DND-41 (cell line): ENCODE measurements at regions not wholly inside any gene's neighbourhood (a gene's known extent, or its start where the extent isn't known, plus 50 kb on each side); places are given as distances from the start of the nearest gene placed in this dataset.

Source experiments
- ATAC-seq: fragments of 200-7000 bp; cut with Tn5 transposase; 3 replicates; pipeline ENCODE4 v1.9.1; 2021; ENCODE audit warnings: low read depth; ENCODE audit not compliant: insufficient read depth
- DNase-seq: peaks from one replicate; pipeline ENCODE4 v3.0.0-alpha.2; 2020
- H2AFZ ChIP-seq: 2 replicates; pipeline ENCODE4 v1.6.0; 2012; ENCODE audit warnings: low read depth, low read length
- H3K27ac ChIP-seq: 2 replicates; pipeline ENCODE4 v1.5.1; 2012; ENCODE audit warnings: low read length, inconsistent platforms
- H3K27me3 ChIP-seq: fragments of 200-600 bp; sonication (generic); 2 replicates; pipeline ENCODE4 v1.6.0; 2012; ENCODE audit warnings: low read length, mild to moderate bottlenecking, inconsistent platforms; ENCODE audit not compliant: insufficient read depth, poor library complexity
- H3K36me3 ChIP-seq: 2 replicates; pipeline ENCODE4 v1.5.1; 2012; ENCODE audit warnings: low read length, inconsistent platforms; ENCODE audit not compliant: insufficient read depth
- H3K4me1 ChIP-seq: 2 replicates; pipeline ENCODE4 v1.5.1; 2012; ENCODE audit warnings: mild to moderate bottlenecking, low read length; ENCODE audit not compliant: insufficient read depth
- H3K4me2 ChIP-seq: 2 replicates; pipeline ENCODE4 v1.6.0; 2012; ENCODE audit warnings: mild to moderate bottlenecking, moderate library complexity, low read length, inconsistent platforms; ENCODE audit not compliant: insufficient read depth
- H3K4me3 ChIP-seq, 2 experiments: fragments of 200-600 bp in 1 of 2; shearing (Covaris generic) in 1 of 2; 2 replicates each; pipeline ENCODE4 v1.5.1; 2012 to 2016; ENCODE audit warnings: inconsistent platforms in 2 of 2, low read length in 2 of 2, mild to moderate bottlenecking in 2 of 2, low read depth in 1 of 2, moderate library complexity in 1 of 2
- H3K79me2 ChIP-seq: 2 replicates; pipeline ENCODE4 v1.6.0; 2012; ENCODE audit warnings: low read length, inconsistent platforms; ENCODE audit not compliant: insufficient read depth
- H3K9ac ChIP-seq: 2 replicates; pipeline ENCODE4 v1.6.0; 2012; ENCODE audit warnings: low read depth, mild to moderate bottlenecking, inconsistent platforms, low read length, moderate library complexity
- H3K9me3 ChIP-seq: 2 replicates; pipeline ENCODE4 v1.5.1; 2012; ENCODE audit warnings: low read length, moderate library complexity, mild to moderate bottlenecking, inconsistent platforms; ENCODE audit not compliant: insufficient read depth, severe bottlenecking
- H4K20me1 ChIP-seq: 2 replicates; pipeline ENCODE4 v1.6.0; 2012; ENCODE audit warnings: low read length; ENCODE audit not compliant: insufficient read depth
- EZH2 ChIP-seq: IDR thresholded peaks from 3 replicates; pipeline ENCODE4 v1.6.1; 2012; ENCODE audit warnings: borderline replicate concordance, low read depth, mild to moderate bottlenecking, moderate library complexity, low read length, inconsistent platforms; ENCODE audit not compliant: severe bottlenecking
- TF ChIP-seq, protein P1 (sequence below): IDR thresholded peaks from 2 replicates; pipeline ENCODE4 v1.5.1; 2012; ENCODE audit warnings: borderline replicate concordance, low read length, moderate library complexity, mild to moderate bottlenecking; ENCODE audit not compliant: poor library complexity, severe bottlenecking; ENCODE audit errors: extremely low read depth

DNA sequence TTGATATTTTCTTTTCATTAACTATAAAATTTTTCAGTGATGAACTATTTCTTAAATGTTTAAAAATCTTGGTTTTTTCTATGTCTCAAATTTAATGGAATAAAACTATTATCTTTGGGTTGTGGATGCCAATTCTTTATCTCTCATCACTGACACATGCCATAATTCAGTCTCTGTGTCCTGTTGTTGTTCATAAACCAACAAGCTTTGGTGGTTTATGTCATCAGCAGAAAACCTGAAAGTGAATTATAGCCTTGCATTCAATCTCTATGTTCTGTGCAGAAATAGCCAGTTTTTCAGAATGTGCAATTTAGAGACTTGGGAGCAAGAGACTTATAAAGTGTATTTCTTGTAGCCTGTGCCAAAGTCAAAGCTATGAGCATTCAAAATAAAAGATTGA lies 462.6 kb upstream of the ADGRL4 start:
- Histone ChIP-seq H3K27me3 (no peaks in the 10 kb centered on the region), H3K4me1 (no peaks in the 10 kb centered on the region), H4K20me1 (no peaks in the 10 kb centered on the region), H3K9ac (no peak overlapping the region), H3K79me2 (no peaks in the 10 kb centered on the region), H3K36me3 (no peaks in the 10 kb centered on the region), H3K4me3 (no peak overlapping the region), H2AFZ (no peak overlapping the region), H3K27ac (no peak overlapping the region), H3K9me3 (no peaks in the 10 kb centered on the region), H3K4me2 (no peak overlapping the region)
- no peak for ATAC-seq
- TF ChIP-seq, protein P1, sequence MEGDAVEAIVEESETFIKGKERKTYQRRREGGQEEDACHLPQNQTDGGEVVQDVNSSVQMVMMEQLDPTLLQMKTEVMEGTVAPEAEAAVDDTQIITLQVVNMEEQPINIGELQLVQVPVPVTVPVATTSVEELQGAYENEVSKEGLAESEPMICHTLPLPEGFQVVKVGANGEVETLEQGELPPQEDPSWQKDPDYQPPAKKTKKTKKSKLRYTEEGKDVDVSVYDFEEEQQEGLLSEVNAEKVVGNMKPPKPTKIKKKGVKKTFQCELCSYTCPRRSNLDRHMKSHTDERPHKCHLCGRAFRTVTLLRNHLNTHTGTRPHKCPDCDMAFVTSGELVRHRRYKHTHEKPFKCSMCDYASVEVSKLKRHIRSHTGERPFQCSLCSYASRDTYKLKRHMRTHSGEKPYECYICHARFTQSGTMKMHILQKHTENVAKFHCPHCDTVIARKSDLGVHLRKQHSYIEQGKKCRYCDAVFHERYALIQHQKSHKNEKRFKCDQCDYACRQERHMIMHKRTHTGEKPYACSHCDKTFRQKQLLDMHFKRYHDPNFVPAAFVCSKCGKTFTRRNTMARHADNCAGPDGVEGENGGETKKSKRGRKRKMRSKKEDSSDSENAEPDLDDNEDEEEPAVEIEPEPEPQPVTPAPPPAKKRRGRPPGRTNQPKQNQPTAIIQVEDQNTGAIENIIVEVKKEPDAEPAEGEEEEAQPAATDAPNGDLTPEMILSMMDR: no peak
- no peak for TF ChIP-seq EZH2
- DNase-seq: no peak

DNA sequence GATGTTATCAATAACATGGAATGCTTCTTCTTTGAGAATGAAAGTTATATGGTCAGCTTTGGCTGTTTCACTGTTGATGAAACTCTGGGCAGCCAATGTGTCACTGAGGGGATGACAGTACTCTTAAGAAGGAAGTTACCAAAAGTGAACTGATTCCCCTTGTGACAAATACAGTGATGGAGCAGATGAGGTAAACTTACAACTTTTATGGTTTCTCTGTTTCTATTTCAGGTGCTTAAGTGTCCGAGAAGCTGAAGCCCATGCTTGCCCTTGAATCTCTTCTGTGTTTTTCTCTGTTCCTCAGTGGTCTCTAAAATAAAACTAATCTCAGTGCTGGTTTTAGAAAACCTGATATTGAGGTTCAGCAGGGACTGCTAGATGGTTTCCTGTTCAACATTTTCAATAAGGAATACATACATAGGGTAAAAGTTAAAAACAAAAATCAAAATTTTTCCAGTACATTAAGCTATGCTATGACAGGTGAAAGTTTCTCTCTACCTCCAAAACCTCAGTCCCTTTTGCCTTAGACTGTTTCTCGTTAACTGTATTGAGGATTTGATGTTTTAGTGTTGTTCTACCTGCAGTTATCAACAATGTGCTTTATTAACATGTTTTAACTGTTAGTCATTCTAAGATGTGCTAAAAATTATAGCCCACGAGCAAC lies 454.4 kb upstream of the ADGRL4 start:
- Histone ChIP-seq H3K9me3 (no peaks in the 10 kb centered on the region), H3K4me2 (no peak overlapping the region), H2AFZ (no peak overlapping the region), H3K36me3 (no peaks in the 10 kb centered on the region), H3K27me3 (no peaks in the 10 kb centered on the region), H3K4me1 (no peaks in the 10 kb centered on the region), H3K9ac (no peak overlapping the region), H3K27ac (no peak overlapping the region), H3K4me3 (no peak overlapping the region), H3K79me2 (no peaks in the 10 kb centered on the region), H4K20me1 (no peaks in the 10 kb centered on the region)
- no peak for DNase-seq
- no peak for ATAC-seq
- TF ChIP-seq EZH2: no peak
- TF ChIP-seq, protein P1: no peak

DNA sequence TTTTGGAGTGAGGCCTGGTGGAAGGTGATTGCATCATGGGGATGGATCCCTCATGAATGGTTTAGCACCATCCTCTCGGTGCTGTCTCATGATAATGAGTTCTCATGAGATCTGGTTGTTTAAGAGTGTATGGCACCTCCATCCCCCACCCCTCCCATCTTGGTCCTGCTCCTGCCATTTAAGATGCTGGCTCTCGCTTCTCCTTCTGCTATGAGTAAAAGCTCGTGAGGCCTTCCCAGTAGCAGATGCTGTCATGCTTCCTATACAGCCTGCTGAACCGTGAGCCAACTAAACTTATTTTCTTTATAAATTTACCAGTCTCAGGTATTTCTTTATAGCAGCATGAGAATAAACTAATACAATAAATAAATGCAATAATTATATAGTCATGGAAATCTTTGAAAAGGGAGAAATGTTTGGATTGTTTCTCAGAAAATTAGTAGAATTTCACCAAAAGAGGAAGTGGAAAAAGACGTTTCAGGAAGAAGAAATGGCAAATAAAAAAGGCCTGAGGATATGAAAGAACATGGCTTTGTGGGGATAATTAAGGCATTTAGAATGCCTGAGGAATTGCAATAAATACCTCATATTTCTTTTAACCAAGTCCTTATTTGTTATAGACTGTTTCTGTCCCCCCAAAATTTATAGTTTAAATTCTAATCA lies 451.2 kb upstream of the ADGRL4 start:
- DNase-seq (no peak), ATAC-seq (no peak)
- H4K20me1 ChIP-seq: no peaks in the 10 kb centered on the region
- H3K4me1 ChIP-seq: no peaks in the 10 kb centered on the region
- no peaks in the 10 kb centered on the region for H3K79me2 ChIP-seq
- no peak overlapping the region for H2AFZ ChIP-seq
- no peak overlapping the region for H3K4me3 ChIP-seq
- no peaks in the 10 kb centered on the region for H3K9me3 ChIP-seq
- no peak overlapping the region for H3K4me2 ChIP-seq
- H3K27me3 ChIP-seq: no peaks in the 10 kb centered on the region
- H3K9ac ChIP-seq: no peak overlapping the region
- H3K27ac ChIP-seq: no peak overlapping the region
- TF ChIP-seq, protein P1: no peak
- no peak for TF ChIP-seq EZH2
- no peaks in the 10 kb centered on the region for H3K36me3 ChIP-seq
